Fibroblast of the aortic adventitia (primary cell): ENCODE measurements at regions not wholly inside any gene's neighbourhood (a gene's known extent, or its start where the extent isn't known, plus 50 kb on each side); places are given as distances from the start of the nearest gene placed in this dataset.

ENCODE experiments used
- DNase-seq: peaks from one replicate; pipeline ENCODE4 v3.0.0-alpha.2; 2010; ENCODE audit warnings: low read depth
- H3K4me3 ChIP-seq: 2 replicates; pipeline ENCODE4 v1.5.1; 2011; ENCODE audit warnings: low read depth, mild to moderate bottlenecking, control low read depth, low read length, moderate library complexity
- TF ChIP-seq, protein P1 (sequence below): IDR thresholded peaks from 2 replicates; pipeline ENCODE4 v1.5.1; 2011; ENCODE audit warnings: mild to moderate bottlenecking, low read length, control low read depth, inconsistent platforms; ENCODE audit not compliant: insufficient read depth

DNA sequence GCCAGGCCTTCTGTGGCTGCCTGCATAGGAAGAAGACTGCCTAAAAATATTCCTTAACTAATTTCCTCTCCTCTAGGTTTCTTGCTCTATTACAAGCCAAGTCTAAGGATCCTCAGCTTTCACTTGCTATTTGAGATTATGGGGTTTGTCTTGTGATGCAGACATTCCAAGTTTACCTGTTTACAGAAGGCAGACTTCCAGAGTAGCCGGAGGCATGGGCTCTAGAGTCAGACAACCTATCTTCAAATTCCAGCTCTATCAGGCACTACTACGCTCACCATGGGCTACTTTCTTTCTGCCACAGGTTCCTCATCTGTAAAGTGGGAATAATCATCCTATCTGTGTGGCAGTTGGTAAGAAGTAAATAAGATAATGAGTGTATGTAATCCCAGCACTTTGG is 95.6 kb upstream of the BCL6 start:
- no peak for DNase-seq
- TF ChIP-seq, protein P1, sequence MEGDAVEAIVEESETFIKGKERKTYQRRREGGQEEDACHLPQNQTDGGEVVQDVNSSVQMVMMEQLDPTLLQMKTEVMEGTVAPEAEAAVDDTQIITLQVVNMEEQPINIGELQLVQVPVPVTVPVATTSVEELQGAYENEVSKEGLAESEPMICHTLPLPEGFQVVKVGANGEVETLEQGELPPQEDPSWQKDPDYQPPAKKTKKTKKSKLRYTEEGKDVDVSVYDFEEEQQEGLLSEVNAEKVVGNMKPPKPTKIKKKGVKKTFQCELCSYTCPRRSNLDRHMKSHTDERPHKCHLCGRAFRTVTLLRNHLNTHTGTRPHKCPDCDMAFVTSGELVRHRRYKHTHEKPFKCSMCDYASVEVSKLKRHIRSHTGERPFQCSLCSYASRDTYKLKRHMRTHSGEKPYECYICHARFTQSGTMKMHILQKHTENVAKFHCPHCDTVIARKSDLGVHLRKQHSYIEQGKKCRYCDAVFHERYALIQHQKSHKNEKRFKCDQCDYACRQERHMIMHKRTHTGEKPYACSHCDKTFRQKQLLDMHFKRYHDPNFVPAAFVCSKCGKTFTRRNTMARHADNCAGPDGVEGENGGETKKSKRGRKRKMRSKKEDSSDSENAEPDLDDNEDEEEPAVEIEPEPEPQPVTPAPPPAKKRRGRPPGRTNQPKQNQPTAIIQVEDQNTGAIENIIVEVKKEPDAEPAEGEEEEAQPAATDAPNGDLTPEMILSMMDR = no peak
- no peak overlapping the region for H3K4me3 ChIP-seq

DNA sequence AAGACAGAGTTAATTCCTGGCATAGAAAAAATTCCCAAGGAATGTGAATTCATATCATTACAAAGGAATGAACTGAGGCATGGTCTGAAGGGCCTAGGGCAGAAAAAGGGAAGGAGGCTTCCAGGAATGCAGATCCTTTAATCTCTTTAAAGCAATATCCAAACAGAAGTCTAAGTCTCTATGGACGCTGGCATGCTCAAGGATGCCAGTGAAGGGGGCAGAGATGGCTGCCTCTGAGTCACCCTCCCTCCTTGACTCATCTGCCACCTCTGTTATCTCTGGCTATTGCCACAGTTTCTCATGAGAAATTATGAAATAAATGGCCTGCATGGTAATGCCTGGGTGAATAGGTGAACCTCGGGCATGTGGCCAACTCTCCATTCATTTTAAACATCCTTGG is 96.3 kb upstream of the BCL6 start:
- TF ChIP-seq, protein P1 = no peak
- no peak overlapping the region for H3K4me3 ChIP-seq
- peak; percentile 5 for DNase-seq

DNA sequence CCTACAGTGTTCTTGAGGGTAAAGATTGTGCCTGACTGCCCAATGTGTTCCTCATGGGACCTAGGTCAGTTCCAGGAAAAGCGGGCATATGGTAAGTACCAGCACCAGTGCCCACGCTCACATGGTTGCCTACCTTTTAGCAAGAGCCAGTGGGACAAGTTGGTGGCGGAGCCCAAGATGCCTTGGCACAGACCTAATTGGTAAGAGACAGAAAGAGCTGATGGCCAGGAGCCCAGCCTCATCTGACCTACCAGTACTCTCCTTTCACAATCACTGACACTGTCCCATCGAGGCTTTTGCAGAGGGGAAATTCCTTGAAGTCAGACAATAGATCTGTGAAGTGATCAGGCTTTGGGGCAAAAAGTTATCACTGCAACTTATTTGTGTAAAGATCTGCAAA is 98.4 kb upstream of the BCL6 start:
- TF ChIP-seq, protein P1 = no peak

GRCh38 chr3:187844708-187845107 is 99.4 kb upstream of the BCL6 start:
- DNase-seq = no peak
- H3K4me3 ChIP-seq = no peak overlapping the region
- TF ChIP-seq, protein P1 = no peak

More for the DNA sequence above, 98.4 kb upstream of the BCL6 start:
- no peak for DNase-seq
- no peak overlapping the region for H3K4me3 ChIP-seq

DNA sequence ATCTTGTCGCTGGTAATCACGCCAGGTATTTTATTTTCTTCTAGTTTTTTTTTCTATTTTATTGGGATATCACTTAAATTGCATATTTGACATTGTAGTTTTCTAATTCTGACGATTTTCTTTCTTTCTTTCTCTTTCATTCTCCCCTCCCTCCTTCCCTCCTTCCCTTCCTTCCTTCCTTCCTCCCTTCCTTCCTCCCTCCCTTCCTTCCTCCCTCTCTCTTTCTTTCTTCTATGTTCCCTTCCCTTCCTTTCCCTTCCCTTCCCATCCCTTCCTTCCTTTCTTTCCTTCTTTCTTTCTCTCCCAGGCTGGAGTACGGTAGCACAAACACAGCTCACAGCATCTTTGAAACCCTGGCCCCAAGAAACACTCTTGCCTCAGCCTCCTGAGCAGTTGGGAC is 100.6 kb upstream of the BCL6 start:
- no peak for DNase-seq
- H3K4me3 ChIP-seq = no peak overlapping the region
- TF ChIP-seq, protein P1 = no peak

- DNase-seq = no peak
These were observed 103.1 kb upstream of the BCL6 start for GRCh38 chr3:187848401-187848800.

More at GRCh38 chr3:187848401-187848800, 103.1 kb upstream of the BCL6 start:
- H3K4me3 ChIP-seq = no peak overlapping the region
- TF ChIP-seq, protein P1 = no peak
